ENCODE measurements at regions not wholly inside any gene's neighbourhood (a gene's known extent, or its start where the extent isn't known, plus 50 kb on each side); places are given as distances from the start of the nearest gene placed in this dataset.

- TF ChIP-seq POLR2A (IDR thresholded peaks at IDR 0.05) (no peak), CTCF (IDR thresholded peaks at IDR 0.05 in 4 of 5, conservative IDR thresholded peaks at IDR 0.05 in 1 of 5) (no peak)
Observed at GRCh38 chr2:163474889-163475288, 260.9 kb downstream of the FIGN start.
